Parathyroid adenoma (tissue), 2 donors: ENCODE measurements at regions not wholly inside any gene's neighbourhood (a gene's known extent, or its start where the extent isn't known, plus 50 kb on each side); places are given as distances from the start of the nearest gene placed in this dataset.

Experiments used
- H2AFZ ChIP-seq: fragments of 300-600 bp; sonication (generic); one replicate; pipeline ENCODE4 v1.7.0; 2017; ENCODE audit warnings: antibody characterized with exemption, mild to moderate bottlenecking
- H3K27ac ChIP-seq: fragments of 300-600 bp; sonication (generic); one replicate; pipeline ENCODE4 v1.7.0; 2017
- H3K27me3 ChIP-seq: fragments of 300-600 bp; sonication (generic); one replicate; pipeline ENCODE4 v1.7.0; 2017; ENCODE audit warnings: low read length; ENCODE audit not compliant: control insufficient read depth, insufficient read depth
- H3K36me3 ChIP-seq: fragments of 300-600 bp; sonication (generic); one replicate; pipeline ENCODE4 v1.7.0; 2017; ENCODE audit warnings: low read length; ENCODE audit not compliant: control insufficient read depth, insufficient read depth
- H3K4me1 ChIP-seq: fragments of 300-600 bp; sonication (generic); one replicate; pipeline ENCODE4 v1.7.0; 2017; ENCODE audit warnings: control low read depth
- H3K4me2 ChIP-seq: fragments of 300-600 bp; sonication (generic); one replicate; pipeline ENCODE4 v1.7.0; 2017; ENCODE audit warnings: low read length
- H3K4me3 ChIP-seq: fragments of 300-600 bp; sonication (generic); one replicate; pipeline ENCODE4 v1.7.0; 2017; ENCODE audit warnings: low read depth, low read length
- H3K79me2 ChIP-seq: fragments of 300-600 bp; sonication (generic); one replicate; pipeline ENCODE4 v1.7.0; 2017; ENCODE audit warnings: control low read depth
- H3K9ac ChIP-seq: fragments of 300-600 bp; sonication (generic); one replicate; pipeline ENCODE4 v1.7.0; 2017; ENCODE audit warnings: mild to moderate bottlenecking
- H3K9me3 ChIP-seq: fragments of 300-600 bp; sonication (generic); one replicate; pipeline ENCODE4 v1.7.0; 2017; ENCODE audit warnings: low read length; ENCODE audit not compliant: control insufficient read depth
- TF ChIP-seq, protein P1 (sequence below): fragments of 300-600 bp; sonication (generic); IDR thresholded peaks from one replicate; pipeline ENCODE4 v1.7.0; 2017; ENCODE audit warnings: antibody characterized with exemption, mild to moderate bottlenecking
- donor health status: primary hyperparathyroidism.

DNA sequence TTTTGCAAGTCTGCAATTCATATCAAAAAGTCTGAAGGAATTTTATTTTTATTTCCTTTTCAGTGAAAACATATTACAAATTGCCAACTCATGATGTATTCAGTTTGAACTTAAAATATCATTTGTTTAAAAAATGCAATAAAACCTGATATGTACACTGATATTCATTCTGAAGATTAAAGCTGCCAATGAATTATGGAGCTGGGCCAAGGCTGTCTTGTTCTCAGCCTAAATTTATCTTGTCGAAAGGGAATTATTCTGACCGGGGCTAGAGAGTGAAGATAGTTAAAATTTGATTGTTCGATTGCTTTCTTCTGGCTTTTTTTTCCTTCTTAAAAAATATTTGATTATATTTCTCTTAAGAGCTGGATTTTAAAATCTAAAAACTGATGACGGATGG lies 54.0 kb upstream of the RBFOX1 start:
- Histone ChIP-seq H3K9ac (no peak overlapping the region), H3K4me2 (no peak overlapping the region), H3K79me2 (no peaks in the 10 kb centered on the region), H3K36me3 (no peaks in the 10 kb centered on the region), H3K27ac (no peak overlapping the region), H3K9me3 (no peaks in the 10 kb centered on the region), H2AFZ (no peak overlapping the region), H3K27me3 (no peaks in the 10 kb centered on the region), H3K4me3 (no peak overlapping the region), H3K4me1 (no peaks in the 10 kb centered on the region)
- TF ChIP-seq, protein P1, sequence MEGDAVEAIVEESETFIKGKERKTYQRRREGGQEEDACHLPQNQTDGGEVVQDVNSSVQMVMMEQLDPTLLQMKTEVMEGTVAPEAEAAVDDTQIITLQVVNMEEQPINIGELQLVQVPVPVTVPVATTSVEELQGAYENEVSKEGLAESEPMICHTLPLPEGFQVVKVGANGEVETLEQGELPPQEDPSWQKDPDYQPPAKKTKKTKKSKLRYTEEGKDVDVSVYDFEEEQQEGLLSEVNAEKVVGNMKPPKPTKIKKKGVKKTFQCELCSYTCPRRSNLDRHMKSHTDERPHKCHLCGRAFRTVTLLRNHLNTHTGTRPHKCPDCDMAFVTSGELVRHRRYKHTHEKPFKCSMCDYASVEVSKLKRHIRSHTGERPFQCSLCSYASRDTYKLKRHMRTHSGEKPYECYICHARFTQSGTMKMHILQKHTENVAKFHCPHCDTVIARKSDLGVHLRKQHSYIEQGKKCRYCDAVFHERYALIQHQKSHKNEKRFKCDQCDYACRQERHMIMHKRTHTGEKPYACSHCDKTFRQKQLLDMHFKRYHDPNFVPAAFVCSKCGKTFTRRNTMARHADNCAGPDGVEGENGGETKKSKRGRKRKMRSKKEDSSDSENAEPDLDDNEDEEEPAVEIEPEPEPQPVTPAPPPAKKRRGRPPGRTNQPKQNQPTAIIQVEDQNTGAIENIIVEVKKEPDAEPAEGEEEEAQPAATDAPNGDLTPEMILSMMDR: no peak

- Histone ChIP-seq H3K9ac (no peak overlapping the region), H3K4me2 (no peak overlapping the region), H3K4me3 (no peak overlapping the region), H3K79me2 (no peaks in the 10 kb centered on the region), H3K9me3 (no peaks in the 10 kb centered on the region), H3K27me3 (no peaks in the 10 kb centered on the region), H3K4me1 (no peaks in the 10 kb centered on the region), H3K27ac (no peak overlapping the region), H2AFZ (no peak overlapping the region), H3K36me3 (no peaks in the 10 kb centered on the region)
- TF ChIP-seq, protein P1: no peak
Measured at GRCh38 chr16:7272567-7273158, 60.0 kb upstream of the RBFOX1 start.

DNA sequence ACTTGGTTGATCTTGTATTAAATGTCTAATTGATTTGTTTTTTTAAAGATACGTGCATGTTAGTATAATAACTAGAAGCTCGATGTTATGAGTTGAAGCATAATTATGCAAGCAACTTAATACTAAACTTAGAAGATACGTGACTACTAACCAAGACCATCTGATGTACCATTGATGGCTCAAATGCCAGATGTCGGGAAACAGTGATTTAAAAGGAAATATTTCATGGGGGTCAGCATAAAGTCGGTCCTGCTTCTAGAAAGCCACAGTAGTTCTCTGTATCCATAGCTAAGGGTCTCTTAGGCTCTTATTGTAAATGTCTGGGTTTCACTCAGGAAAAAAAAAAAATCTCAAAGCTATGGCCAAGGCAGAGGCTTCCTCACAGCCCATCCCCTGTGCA lies 61.2 kb upstream of the RBFOX1 start:
- Histone ChIP-seq H3K36me3 (no peaks in the 10 kb centered on the region), H2AFZ (no peak overlapping the region), H3K27me3 (no peaks in the 10 kb centered on the region), H3K4me1 (no peaks in the 10 kb centered on the region), H3K9ac (no peak overlapping the region), H3K9me3 (no peaks in the 10 kb centered on the region), H3K27ac (no peak overlapping the region), H3K79me2 (no peaks in the 10 kb centered on the region), H3K4me2 (no peak overlapping the region), H3K4me3 (no peak overlapping the region)
- TF ChIP-seq, protein P1: no peak

GRCh38 chr16:7270823-7271222 lies 61.8 kb upstream of the RBFOX1 start:
- H3K36me3 ChIP-seq: no peaks in the 10 kb centered on the region
- no peaks in the 10 kb centered on the region for H3K4me1 ChIP-seq
- no peak overlapping the region for H3K4me2 ChIP-seq
- no peak overlapping the region for H3K4me3 ChIP-seq
- no peak overlapping the region for H2AFZ ChIP-seq
- H3K27ac ChIP-seq: no peak overlapping the region
- H3K27me3 ChIP-seq: no peaks in the 10 kb centered on the region
- H3K9me3 ChIP-seq: no peaks in the 10 kb centered on the region
- no peak overlapping the region for H3K9ac ChIP-seq
- H3K79me2 ChIP-seq: no peaks in the 10 kb centered on the region
- TF ChIP-seq, protein P1: no peak

DNA sequence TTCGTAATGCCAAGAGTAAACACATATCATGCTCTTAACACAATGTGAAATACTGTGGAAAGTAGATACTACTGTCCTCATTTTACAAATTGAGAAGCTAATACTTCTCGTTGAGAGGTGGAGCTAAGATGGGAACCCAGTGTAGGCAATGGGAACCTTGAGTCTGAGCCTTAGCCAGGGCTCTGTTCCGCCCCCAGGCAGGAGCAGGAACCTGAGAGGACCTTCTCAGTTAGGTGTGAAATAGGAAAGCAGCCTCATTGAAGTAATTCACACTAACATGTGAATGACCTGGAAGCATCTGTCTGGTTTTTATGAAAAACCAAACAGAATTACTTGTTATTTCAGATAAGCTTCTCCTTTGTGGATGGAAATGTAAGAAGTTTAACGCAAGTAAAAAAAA lies 62.6 kb upstream of the RBFOX1 start:
- Histone ChIP-seq H3K4me1 (no peaks in the 10 kb centered on the region), H3K4me2 (no peak overlapping the region), H3K79me2 (no peaks in the 10 kb centered on the region), H3K27ac (no peak overlapping the region), H3K27me3 (no peaks in the 10 kb centered on the region), H2AFZ (no peak overlapping the region), H3K9me3 (no peaks in the 10 kb centered on the region), H3K4me3 (no peak overlapping the region), H3K9ac (no peak overlapping the region), H3K36me3 (no peaks in the 10 kb centered on the region)
- TF ChIP-seq, protein P1: no peak
